ENCODE measurements at regions not wholly inside any gene's neighbourhood (a gene's known extent, or its start where the extent isn't known, plus 50 kb on each side); places are given as distances from the start of the nearest gene placed in this dataset.

GRCh38 chr12:28054583-28054982 lies 82.0 kb upstream of the PTHLH start:
- TF ChIP-seq CTCF (IDR thresholded peaks at IDR 0.05) = no peak
- no peak for TF ChIP-seq ZFX (IDR thresholded peaks at IDR 0.05; ENCODE audit: borderline replicate concordance)

Measured in 22Rv1 (cell line).